Thoracic aorta (tissue), 2 donors: ENCODE measurements at regions not wholly inside any gene's neighbourhood (a gene's known extent, or its start where the extent isn't known, plus 50 kb on each side); places are given as distances from the start of the nearest gene placed in this dataset.

Experiments used
- ATAC-seq: fragments of 150-250 bp; one replicate; pipeline ENCODE4 v1.8.0; 2017; ENCODE audit warnings: low read depth; ENCODE audit not compliant: insufficient number of reproducible peaks, low FRiP score
- DNase-seq: peaks from one replicate; pipeline ENCODE4 v3.0.0-alpha.2; 2020; ENCODE audit warnings: low spot score
- H3K27ac ChIP-seq, 2 donors: fragments of 200-600 bp; sonication (generic); 1 replicate in 1 of 2; 2 replicates in 1 of 2; pipeline ENCODE4 v1.5.1; 2016; ENCODE audit warnings: mild to moderate bottlenecking in 2 of 2, moderate library complexity in 2 of 2
- H3K27me3 ChIP-seq: fragments of 200-600 bp; sonication (generic); replicated peaks from 2 replicates; pipeline ENCODE4 v1.6.0; 2016; ENCODE audit warnings: mild to moderate bottlenecking; ENCODE audit not compliant: insufficient read depth
- H3K36me3 ChIP-seq: fragments of 200-600 bp; sonication (generic); one replicate; pipeline ENCODE4 v1.5.1; 2016
- H3K4me1 ChIP-seq, 2 donors: fragments of 200-600 bp; sonication (generic); 1 replicate in 1 of 2; 2 replicates in 1 of 2; pipeline versions ENCODE4 v1.5.1 to v1.6.0; 2016; ENCODE audit warnings: low read depth in 2 of 2, mild to moderate bottlenecking in 1 of 2; ENCODE audit not compliant: control insufficient read depth in 1 of 2
- H3K4me3 ChIP-seq: fragments of 200-600 bp; sonication (generic); 2 replicates; pipeline ENCODE4 v1.5.1; 2016; ENCODE audit warnings: mild to moderate bottlenecking
- H3K9me3 ChIP-seq: fragments of 200-600 bp; sonication (generic); 2 replicates; pipeline ENCODE4 v1.5.1; 2016
- TF ChIP-seq, protein P1 (sequence below): fragments of 200-600 bp; sonication (generic); IDR thresholded peaks from one replicate; pipeline ENCODE4 v1.5.1; 2019; ENCODE audit warnings: antibody characterized with exemption

DNA sequence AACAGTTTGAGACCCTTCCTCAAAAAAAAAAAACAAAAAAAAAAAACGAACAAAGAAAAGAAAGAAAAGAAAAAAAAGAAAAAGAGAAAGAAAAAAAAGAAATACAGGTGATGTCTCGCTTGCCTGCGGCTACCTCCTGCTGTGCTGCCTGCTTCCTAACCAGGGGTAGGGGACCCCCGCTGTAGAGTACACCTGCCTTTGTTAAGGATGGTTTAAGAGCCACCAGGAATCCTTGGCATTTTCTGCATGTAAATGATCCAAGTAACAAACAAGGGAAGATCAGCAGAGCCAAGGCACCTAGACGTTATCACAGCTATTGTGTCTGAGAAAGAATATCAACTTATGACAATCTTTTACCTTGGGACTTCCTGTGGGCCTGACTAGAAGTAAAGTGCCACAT lies 856.8 kb upstream of the GCFC2 start:
- TF ChIP-seq, protein P1, sequence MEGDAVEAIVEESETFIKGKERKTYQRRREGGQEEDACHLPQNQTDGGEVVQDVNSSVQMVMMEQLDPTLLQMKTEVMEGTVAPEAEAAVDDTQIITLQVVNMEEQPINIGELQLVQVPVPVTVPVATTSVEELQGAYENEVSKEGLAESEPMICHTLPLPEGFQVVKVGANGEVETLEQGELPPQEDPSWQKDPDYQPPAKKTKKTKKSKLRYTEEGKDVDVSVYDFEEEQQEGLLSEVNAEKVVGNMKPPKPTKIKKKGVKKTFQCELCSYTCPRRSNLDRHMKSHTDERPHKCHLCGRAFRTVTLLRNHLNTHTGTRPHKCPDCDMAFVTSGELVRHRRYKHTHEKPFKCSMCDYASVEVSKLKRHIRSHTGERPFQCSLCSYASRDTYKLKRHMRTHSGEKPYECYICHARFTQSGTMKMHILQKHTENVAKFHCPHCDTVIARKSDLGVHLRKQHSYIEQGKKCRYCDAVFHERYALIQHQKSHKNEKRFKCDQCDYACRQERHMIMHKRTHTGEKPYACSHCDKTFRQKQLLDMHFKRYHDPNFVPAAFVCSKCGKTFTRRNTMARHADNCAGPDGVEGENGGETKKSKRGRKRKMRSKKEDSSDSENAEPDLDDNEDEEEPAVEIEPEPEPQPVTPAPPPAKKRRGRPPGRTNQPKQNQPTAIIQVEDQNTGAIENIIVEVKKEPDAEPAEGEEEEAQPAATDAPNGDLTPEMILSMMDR = no peak
- Histone ChIP-seq H3K4me1 (no peaks in the 10 kb centered on the region), H3K27me3 (no peaks in the 10 kb centered on the region), H3K27ac (no peak overlapping the region), H3K4me3 (no peak overlapping the region), H3K36me3 (no peaks in the 10 kb centered on the region), H3K9me3 (no peaks in the 10 kb centered on the region)
- ATAC-seq (no peak), DNase-seq (no peak)

DNA sequence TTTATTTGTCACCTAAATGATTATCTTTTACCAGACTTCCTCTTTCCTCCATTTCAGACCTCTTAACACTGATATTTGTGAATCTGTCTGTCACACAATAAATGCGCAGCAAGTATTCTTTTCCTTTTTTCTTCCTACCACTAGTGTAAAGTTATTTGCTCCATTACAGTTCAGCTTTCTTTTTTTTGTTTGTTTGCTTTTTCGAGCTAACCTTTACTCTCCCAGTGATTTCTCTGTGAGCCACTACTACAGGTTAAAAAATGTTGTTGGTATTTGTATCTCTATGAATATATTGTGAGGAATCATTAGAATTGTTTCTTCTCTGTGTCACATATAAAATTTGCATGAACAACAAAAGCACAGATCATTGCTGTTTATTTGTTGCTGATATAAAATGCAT lies 854.0 kb upstream of the GCFC2 start:
- no peak for ATAC-seq
- no peak overlapping the region for H3K27ac ChIP-seq

DNA sequence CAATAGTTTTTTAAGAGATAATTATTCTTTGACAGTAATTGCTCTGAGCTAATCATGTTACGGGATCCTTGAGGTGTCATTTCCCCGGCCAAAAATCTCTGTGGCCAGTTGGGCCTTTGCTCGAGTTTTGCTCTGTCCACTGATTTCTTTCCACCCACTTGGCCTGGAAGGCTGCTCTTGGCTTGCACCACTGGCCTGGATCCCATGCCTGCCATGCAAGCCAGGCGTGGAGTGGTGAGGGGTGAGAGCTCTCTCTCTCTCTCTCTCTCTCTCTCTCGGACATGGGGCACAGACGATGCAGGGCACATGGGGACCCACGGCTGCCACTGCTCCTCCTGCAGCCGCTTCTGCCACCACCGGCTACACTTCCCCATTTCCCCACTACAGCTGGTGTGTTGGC lies 853.0 kb upstream of the GCFC2 start:
- Histone ChIP-seq H3K36me3 (no peaks in the 10 kb centered on the region), H3K27me3 (no peaks in the 10 kb centered on the region), H3K9me3 (no peaks in the 10 kb centered on the region), H3K27ac (no peak overlapping the region), H3K4me3 (no peak overlapping the region), H3K4me1 (no peaks in the 10 kb centered on the region)
- DNase-seq (no peak), ATAC-seq (no peak)
- TF ChIP-seq, protein P1 = no peak

More for the DNA sequence above, 854.0 kb upstream of the GCFC2 start:
- TF ChIP-seq, protein P1 = no peak
- Histone ChIP-seq H3K9me3 (no peaks in the 10 kb centered on the region), H3K27me3 (no peaks in the 10 kb centered on the region), H3K36me3 (no peaks in the 10 kb centered on the region), H3K4me1 (no peaks in the 10 kb centered on the region), H3K4me3 (no peak overlapping the region)
- no peak for DNase-seq

DNA sequence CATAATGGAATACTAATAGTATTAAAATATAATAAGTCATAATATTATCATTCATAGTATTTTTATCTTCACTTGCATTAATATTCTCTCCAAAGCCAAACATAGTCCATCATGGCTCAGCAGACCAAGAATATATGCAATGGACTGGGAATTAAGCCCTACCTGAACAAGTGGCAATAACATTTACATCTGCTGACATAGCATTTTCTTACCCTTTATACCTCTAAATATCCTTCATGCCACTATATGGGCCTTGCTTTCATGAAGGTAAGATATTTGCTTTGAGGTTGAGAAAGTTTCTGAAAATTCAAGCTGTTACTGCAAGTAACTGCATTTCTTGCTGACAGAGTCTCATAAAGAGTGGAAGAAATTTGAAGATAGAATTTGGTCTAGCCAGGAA lies 847.4 kb upstream of the GCFC2 start:
- ATAC-seq (no peak), DNase-seq (no peak)
- no peak overlapping the region for H3K4me3 ChIP-seq
- no peaks in the 10 kb centered on the region for H3K4me1 ChIP-seq
- no peaks in the 10 kb centered on the region for H3K9me3 ChIP-seq
- no peaks in the 10 kb centered on the region for H3K27me3 ChIP-seq
- TF ChIP-seq, protein P1 = no peak
- H3K36me3 ChIP-seq = no peaks in the 10 kb centered on the region
- no peak overlapping the region for H3K27ac ChIP-seq

DNA sequence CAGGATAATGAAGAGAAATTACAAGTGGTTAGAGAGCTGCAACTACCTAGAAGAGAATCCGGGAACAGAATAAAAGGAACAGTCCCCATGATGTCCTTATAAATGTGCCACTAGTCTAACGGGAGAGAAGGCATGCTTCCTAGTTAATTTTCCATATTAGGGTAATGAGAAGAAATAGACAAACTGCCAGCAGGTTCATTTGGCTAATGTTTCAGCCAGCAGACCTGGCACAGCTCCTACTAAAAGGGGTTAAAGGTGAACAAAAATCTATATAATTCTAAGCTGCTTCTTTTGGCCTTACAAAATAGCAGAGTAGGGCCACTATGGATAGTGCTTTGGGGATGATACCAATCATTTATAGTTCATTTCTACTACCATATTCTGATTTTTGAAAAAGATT lies 845.3 kb upstream of the GCFC2 start:
- Histone ChIP-seq H3K36me3 (no peaks in the 10 kb centered on the region), H3K27me3 (no peaks in the 10 kb centered on the region), H3K9me3 (no peaks in the 10 kb centered on the region), H3K4me1 (no peaks in the 10 kb centered on the region), H3K27ac (no peak overlapping the region), H3K4me3 (no peak overlapping the region)
- no peak for DNase-seq
- TF ChIP-seq, protein P1 = no peak
- no peak for ATAC-seq
